Bone marrow (tissue), 2 donors: ENCODE measurements at regions not wholly inside any gene's neighbourhood (a gene's known extent, or its start where the extent isn't known, plus 50 kb on each side); places are given as distances from the start of the nearest gene placed in this dataset.

Experiments
- DNase-seq, 2 donors: peaks; one replicate each; lab custom pipeline; 2025; lab: John Stamatoyannopoulos, UW

DNA sequence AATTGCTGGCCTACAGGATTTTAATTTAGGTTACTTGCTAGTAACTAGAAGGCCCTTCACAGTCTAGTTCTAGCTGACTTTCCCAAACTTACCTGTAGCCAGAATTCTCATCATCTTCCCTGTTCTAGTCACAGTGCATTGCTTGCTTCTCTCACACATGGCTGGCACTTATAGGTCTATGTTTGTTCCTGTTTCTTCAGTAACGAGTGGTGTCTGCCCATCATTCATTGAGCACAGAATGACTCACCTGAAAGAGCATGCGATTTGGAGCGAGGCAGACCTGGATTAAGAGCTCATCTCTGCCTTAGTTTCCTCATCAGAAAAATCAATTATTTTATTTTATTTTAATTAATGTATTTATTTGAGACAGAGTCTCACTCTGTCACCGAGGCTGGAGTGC is 201.7 kb upstream of the ANK2 start:
- no peak for DNase-seq

DNA sequence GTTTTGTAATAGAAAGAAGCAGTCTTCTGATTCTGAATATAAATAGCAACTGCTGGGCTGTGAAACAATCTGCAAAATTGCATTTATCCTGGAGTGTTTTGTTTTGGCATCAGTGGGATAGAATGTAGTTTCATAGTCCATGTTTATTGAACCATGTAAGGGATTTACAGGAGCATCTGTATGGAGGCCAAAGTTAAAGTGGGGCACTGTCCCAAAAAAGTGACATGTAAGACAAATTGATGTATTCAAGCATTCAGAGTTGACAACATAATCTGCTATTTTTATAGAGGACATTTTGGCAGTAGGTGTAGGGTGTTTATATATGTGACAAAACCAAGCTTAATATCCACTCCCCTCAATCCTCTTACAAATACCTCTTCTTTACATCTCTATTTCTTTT is 200.5 kb upstream of the ANK2 start:
- no peak for DNase-seq

DNA sequence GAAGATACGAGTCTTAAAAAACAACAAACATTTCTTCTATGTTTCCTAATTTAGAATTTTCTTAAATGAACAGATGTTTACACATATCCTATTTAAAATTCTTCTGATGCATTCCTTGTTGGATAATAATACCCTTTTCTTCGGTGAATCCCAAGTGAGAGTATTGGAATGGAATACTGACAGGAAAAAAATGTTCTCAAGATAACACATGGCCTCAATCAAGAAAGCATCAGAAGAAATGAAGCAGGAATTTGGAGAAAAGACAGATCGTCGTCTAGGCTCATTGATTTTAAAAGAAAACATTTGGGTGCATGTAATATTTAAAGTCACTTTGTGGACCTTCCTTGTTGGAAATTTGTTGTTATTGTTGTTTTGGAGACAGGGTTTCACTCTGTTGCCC is 196.9 kb upstream of the ANK2 start:
- DNase-seq: no peak

DNA sequence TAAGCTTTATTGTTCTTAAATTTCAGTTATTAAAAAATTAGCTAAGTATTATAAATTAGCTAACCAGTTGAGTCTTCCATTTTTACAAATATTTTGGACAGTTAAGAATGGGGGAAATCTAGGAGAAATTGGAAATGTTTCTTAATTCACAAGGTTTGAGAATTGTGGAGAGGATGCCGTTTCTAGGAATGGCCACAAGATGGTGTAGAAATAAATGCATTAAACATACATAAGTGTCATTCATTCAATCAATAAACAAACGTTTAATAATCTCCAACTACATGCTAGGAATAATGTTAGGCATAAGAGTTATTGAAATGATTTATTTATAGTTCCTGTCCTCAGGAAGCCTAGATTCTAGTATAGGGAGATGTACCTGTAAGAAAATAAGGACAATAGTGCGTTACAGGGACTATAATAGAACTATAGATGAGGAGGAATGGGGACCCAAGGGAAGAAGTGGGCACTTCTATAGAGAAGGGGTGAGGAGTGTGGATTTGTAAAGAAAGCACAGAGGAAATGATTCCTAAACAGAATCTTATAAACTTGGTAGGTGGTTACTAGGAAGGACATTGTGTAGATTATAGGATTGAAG is 195.7 kb upstream of the ANK2 start:
- DNase-seq: no peak

DNA sequence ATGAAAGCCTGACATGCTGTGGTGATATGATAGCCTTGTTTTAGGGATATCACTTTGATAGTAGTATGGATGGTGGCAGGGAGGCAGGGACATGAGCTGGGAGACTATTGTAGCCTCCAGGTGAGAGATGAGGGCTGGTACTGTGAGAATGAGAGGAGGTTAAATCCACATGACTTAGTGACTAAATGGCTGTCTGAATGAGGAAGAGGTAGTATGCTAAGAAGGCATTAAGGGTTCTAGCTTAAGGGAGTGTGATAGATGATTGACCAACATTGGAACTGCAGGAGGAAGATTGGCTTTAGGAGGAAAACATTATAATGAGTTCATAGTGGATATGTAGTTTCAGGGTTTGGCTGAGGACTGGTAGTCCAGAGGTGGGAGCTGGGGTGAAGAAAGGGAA is 195.0 kb upstream of the ANK2 start:
- DNase-seq: no peak

DNA sequence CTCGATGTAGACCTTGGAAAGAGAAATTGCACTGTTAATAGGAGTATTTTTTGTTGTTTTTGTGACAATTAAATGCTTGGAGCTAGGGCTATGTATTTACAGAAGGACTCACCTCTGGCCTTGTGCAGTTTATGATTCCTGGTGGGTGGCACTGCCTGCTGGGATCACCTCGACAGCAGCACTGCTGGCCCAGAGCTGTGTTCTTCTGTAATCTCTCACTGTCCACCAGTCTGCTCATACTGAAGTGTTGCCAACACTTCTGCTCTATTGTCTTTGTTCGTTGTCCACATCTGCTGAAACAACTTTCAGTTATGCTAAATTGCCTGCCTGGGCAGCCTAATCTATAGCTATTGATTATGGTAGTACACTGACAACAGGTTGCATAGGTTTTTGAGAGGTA is 194.4 kb upstream of the ANK2 start:
- no peak for DNase-seq

DNA sequence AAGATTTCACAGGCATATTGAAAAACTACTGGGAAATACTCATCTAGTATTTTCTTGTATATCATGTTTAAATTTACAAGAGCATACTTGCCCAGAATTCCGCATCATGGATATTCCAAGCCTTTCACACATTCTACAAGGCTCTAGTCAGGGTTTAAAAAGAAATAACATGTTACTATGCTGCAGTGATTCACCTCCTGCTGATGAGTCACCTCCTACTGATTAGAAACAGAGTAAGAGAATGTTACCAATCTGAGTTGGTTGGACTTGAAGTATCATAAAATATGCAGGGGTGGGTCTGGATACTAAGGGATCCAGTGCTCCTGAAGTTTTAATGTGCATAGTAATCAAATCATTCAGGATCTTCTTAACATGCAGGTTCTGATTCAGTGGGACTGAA is 192.0 kb upstream of the ANK2 start:
- DNase-seq: no peak

DNA sequence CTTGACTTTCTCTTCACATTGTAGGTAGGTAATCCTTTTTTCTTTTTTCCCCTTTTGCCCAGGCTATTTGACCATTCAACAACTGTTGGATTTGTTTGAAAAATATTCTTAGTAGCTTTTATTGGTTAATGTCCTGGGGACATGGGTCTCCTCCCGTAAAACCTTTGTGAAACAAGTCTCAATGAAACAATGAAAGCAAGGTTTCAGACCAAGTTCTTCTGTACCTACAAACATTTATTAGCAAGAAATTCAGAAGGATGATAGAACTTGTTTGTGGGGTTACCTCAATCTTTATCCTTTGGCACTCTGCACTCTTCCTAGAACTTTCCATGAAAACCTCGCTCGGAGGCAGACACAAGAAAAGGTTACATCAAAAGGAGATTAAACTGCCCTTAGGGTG is 190.7 kb upstream of the ANK2 start:
- no peak for DNase-seq

DNA sequence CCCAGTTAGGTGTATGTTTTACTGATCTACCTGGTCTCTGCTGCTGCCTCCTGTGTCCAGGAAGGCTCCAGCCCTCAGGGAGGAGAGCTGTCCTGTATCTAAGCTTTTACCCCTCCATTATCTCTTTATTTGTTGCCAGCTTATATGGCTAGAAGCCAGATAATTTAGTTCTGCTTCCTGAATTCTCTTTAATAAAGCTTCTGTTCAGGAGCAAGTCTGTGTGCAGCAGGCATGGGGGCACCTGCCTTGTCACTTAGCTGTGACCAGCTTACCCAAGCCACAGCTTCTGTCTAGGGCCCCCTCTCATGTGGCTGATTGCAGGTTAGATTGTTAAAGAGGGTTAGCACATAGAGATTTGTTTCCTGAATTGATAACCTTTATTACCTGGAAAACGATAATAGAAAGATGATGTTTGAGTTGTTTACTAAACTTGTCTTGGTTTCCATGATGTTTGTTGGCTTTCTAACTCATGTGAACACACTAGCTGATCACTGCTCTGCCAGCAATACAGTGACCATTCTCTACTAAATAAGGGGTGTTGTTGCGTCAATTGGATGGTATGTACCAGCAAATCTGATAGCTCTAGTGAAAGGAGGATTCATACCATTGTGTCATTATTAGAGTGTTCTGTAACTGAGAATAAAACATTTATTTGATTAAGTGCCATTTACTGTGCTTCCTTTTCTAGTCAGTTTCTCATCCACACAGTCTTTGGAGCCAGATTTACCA is 189.8 kb upstream of the ANK2 start:
- no peak for DNase-seq

DNA sequence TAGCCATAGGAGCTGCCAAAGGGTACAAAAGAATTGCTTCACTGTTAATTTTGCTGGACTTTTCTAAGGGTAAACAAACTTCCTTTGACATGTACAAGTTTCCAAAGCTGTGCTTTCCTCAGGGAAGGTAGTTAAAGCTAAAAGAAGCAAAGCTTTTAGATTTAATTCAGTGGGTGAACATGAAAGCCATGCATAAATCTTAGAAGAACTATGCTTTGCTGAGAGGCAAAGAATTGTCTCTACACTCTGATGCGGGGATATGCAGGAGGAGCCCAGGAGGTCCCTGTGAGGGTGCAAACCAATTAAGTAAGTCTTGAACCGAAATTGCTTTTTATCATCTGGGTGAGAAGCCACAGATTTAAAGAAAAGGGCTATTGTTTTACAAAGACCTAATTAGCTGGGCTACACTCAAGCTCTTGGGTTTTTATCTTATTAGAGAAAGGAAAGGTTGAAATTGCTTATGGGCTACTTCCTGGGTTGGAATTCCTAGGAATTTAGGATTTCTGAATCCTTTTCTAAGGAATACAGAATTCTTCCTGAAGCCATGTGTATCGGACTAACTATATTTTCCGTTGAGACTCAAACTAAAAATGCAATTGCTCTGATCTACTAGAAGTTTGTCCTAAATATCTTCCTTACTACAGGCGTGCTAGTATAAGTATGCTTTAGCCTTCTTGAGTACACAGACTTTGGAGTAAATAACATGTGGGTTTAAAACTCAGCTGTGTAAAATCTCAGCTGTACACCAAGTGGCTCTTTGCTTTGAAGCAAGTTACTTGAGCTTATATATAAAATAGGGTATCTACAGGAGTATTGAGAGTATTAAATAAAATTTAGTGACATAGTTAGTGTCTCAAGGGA is 188.4 kb upstream of the ANK2 start:
- no peak for DNase-seq

DNA sequence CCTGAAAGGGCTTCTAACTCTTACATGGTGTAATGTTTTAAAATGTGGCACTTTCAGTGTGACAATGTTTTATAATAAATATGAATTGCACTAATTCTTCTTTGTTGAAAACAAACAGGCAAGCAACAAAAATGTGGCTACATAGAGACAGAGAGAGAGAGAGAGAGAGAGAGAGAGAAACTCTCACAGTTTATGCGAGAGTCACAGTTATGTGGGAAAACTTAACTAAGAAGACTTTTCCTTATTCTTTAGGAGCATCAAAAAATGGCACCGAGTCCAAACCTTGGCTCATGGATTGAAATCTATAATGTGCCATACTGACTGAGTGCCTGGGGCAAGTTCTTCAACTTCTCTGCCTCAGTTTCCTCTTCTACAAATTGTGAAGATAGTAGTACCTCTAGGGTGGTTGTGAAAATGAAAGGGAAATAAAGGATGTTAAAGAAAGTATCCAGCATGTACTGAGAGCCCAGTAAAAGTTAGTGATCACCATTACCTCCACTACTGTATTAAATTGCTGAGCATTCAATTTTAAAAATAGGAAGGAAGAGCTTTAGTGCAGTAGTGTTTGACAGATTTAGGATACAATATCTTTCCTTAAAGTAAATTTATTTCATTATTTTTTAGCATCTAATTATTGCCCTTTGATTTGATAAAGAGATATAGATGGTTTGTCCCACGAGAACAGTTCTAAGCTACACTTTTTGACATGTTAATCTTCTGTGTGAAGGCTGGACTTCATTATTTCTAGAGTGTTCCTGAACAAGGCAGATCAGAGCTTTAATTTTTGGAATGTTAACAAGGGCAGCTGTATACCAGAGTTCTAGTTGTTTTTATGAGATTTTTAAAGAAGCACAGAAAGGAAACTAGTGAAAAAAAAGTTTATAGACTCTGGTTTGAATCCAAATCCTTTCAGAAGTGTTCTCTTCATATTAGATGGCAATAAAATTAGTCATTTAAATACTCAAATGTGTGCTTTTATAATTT is 187.5 kb upstream of the ANK2 start:
- DNase-seq: no peak

DNA sequence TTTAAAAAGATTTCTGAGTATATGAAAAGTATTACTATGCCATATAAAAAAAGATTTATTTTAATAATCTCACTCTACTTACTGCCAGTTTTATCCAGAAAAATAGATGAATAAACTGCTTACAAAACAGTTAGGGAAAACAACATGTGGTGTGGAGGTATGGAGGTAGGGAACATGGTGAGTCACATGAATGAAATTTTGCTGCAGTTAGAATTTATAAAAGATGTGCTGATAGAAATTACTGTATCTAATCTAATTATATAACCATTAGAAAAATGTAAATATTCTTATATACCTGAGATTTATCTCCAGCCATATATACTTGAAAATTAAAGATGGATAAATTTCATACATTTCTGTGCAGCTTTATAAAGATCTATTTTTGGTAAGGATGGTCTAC is 184.0 kb upstream of the ANK2 start:
- DNase-seq: no peak

DNA sequence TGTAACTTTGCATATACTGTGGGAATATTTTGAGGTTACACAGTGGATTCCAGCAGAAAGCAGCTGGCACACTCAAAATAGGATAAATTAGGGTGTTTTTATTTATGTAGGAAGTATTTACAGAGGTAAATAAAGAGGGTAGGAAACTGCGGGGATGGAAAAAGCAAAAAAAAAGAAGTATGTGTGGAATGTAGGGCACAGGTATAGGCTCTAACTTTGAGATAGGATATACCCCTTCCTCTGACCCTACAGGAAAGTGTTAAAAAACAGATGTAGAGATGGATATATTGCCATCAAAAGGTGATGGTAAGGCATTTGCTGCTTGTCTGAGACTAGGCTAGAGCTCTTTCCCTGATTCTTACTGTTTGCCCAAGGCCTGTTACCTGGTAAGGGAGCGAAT is 173.1 kb upstream of the ANK2 start:
- DNase-seq: no peak

DNA sequence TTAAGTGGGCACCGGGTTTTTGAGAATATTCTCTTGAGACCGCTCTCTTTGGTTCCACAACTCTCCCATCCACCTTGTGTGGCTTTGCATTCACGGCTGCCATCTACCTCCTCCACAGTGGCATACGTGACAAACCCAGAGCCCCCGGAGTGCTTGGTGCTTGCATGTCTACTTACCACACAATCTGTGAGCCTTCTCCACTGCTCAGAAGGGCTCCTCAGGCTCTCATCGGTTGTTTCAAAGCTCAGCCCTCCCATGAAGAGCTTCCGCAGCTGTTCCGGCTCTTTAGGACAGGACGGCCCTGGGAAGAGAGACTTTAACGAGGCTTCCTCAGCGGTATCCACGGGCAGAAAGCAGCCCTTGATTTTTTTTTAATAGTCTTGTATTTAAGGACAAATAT is 167.6 kb upstream of the ANK2 start:
- DNase-seq: no peak

DNA sequence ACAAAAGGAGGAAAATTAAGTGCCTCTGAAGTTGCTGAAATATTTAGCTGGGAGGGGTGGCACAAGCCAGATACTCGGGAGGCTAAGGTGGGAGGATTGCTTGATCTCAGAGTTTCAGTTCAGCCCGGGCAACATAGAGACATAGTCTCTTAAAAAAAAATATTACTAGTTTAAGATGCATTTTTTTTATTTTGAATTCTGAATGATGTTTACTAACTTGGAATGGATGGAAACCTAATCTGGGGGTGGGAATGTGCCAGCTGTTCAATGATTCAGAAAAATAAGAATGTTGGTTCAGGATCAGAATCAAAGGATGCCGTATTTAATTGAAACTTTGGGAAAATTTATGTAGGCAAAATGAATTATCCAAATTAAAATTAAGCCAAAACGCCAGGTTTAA is 167.2 kb upstream of the ANK2 start:
- no peak for DNase-seq

DNA sequence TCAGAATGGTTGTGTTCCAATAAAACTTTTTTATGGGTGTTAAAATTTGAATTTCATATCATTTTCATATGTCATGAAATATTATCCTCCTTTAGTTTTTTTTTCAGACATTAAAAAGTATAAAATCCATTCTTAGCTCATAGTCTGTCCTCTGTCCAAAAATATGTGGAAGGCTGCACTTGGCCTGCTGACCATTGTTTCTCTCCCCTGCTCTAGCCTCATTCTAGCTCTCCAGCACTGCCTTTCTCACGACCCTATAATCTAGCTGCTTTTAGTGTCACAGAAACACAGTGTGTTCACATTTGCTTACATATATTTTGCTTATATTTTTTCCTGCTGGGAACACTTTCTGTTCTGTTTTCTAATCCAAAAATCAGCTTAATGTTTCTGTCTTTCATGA is 165.0 kb upstream of the ANK2 start:
- no peak for DNase-seq

DNA sequence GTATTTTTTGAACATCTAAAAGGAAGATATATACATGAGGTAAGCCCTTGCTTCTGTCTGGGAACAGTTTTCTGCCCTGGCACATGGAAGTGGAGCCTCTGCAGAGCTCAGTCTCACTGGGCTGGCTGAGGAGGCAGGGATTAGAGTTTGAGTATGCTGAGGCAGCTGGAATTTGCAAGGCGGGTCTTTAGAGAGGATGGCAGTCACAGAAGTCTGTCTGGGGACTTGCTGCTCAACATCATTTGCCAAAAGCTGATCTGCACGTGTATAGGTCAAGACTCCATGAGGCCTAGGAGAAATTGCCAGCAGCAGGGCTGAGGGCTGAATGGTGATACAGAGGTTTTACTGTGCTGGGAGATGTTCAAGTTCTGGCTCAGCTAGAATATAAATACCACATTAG is 163.6 kb upstream of the ANK2 start:
- DNase-seq: no peak

DNA sequence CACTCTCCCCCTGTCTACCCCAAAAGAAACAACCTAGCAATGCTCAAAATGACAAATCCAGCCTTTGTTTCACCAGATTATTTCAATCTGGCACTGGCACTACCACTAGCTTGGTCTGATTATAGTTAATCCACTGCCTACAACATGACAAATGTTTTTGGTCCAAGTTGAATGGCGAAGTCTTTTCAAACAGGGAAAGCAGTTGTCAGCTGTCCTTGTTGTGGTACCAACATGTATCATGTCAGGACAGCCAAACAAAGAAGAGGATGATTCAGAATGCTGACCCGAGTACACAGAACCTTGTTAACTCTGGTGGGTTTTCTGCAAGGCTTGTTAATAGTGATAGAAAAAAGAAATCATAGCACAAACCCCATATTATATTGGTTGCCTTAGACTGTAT is 160.8 kb upstream of the ANK2 start:
- no peak for DNase-seq

DNA sequence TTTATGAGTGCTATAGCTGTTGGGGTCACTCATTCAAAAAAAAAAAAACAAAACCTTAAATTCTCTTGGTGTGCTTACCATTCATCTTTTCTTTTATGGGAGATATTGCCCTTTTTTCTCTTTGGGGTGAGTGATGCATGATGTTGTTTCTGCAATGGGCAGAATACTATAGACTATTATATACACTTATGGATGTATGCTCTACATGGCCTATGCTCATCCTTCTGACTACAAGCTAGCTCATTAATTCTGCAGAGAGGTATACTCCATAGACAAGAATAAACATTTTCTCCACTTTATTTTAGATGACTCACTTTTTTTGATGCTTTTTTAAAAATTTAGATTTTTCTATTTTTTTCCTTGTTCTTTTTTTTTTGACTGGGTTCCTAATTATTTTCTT is 160.3 kb upstream of the ANK2 start:
- DNase-seq: no peak

DNA sequence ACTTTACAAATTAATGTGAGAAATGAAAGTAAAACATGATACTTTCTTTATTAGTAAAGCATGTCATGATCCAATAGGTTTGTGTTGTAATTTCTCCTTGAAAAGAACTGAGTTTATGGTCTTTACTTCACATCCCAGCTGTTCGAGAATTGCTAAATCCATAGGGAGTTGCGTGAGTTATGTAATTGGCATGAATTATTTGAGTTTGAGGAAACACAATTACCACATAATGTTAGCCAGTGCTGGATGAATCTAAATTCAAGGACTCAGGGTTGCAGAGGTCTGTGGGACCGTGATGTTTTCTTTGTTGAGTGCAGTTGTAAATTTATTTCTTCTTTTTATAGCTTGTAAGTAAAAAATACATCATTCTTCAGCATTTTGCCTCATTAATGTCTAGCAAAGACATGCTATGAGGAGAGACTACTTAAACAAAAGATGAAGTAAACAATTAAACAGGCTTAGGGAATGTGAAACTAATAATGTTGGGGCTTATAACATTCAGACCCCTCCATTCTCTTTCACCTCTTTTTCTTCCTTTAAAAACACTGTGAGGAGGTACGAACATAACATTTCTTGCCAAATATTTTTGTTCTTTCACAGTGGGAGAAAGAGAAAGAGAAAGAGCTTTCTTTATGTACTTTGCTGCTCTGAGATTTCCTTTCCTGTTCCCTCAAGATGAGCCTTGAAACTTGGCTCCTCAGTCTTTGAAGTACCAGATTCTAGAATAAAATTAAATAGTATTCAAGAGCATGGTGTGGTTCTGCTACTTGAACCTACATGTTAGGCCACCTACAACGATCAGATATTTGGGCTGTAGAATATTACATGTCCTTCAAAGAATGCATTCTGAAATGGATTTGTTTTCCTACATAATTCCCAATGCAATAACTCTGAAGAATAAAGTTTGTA is 159.6 kb upstream of the ANK2 start:
- no peak for DNase-seq

DNA sequence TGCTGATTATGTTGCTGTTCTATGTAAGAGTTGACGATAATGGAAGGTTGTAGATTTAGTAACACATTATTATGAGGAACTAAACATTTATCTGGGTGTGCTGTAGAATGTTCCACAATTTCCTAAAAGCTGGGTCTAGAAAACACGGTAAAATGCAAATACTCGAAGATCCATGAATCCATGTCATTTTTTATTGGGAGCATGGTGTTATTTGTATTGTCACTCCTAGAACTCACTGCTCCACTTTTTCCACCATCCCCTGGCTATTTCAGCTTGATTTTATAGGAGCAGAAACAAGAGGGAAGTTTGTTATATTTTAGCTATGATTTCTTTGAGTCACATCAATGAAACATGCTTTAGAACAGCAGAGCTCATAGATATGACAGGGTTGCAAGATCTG is 155.0 kb upstream of the ANK2 start:
- no peak for DNase-seq
